H1 (cell line): ENCODE measurements at regions not wholly inside any gene's neighbourhood (a gene's known extent, or its start where the extent isn't known, plus 50 kb on each side); places are given as distances from the start of the nearest gene placed in this dataset.

Experiments used
- CTCF ChIP-seq, 3 experiments: IDR thresholded peaks; 1 replicate in 2 of 3; 2 replicates in 1 of 3; pipeline versions ENCODE4 v1.5.1 to v1.6.1; 2011; ENCODE audit warnings: low read length in 3 of 3, mild to moderate bottlenecking in 3 of 3, inconsistent platforms in 2 of 3, low read depth in 1 of 3, moderate library complexity in 1 of 3; ENCODE audit not compliant: insufficient read depth in 1 of 3; ENCODE audit errors: control extremely low read depth in 1 of 3
- EP300 ChIP-seq, 2 experiments: IDR thresholded peaks; 1 replicate in 1 of 2; 2 replicates in 1 of 2; pipeline ENCODE4 v1.6.1; 2011 to 2012; ENCODE audit warnings: low read depth in 2 of 2, low read length in 2 of 2, mild to moderate bottlenecking in 2 of 2, borderline replicate concordance in 1 of 2, inconsistent platforms in 1 of 2, moderate library complexity in 1 of 2
- EZH2 ChIP-seq: fragments of 200-600 bp; sonication (generic); IDR thresholded peaks from 2 replicates; pipeline ENCODE4 v1.7.1; 2012; ENCODE audit warnings: low read depth, mild to moderate bottlenecking, moderate library complexity, low read length, inconsistent platforms; ENCODE audit not compliant: severe bottlenecking
- POLR2A ChIP-seq, 2 experiments: IDR thresholded peaks; 1 replicate in 1 of 2; 2 replicates in 1 of 2; pipeline ENCODE4 v1.6.1; 2011; ENCODE audit warnings: low read depth in 2 of 2, low read length in 2 of 2, mild to moderate bottlenecking in 2 of 2; ENCODE audit errors: control extremely low read depth in 1 of 2
- RAD21 ChIP-seq, 2 experiments: IDR thresholded peaks in 1 of 2; conservative IDR thresholded peaks in 1 of 2; 2 replicates each; pipeline ENCODE4 v1.6.1; 2011; ENCODE audit warnings: low read depth in 2 of 2, low read length in 2 of 2, improper control_type of control experiment in 1 of 2, inconsistent platforms in 1 of 2, mild to moderate bottlenecking in 1 of 2, moderate library complexity in 1 of 2
- YY1 ChIP-seq: IDR thresholded peaks from 2 replicates; pipeline ENCODE4 v1.6.1; 2011; ENCODE audit warnings: low read depth, mild to moderate bottlenecking, low read length

- TF ChIP-seq EP300 (IDR thresholded peaks at IDR 0.05; ENCODE audit: borderline replicate concordance in 1 of 2, low read depth in 2 of 2, low read length in 2 of 2) (no peak), CTCF (IDR thresholded peaks at IDR 0.05; ENCODE audit: control extremely low read depth in 1 of 3, insufficient read depth in 1 of 3, low read depth in 1 of 3, low read length in 3 of 3) (peak; percentile 9 to 55 (median 52)), YY1 (no peak), POLR2A (IDR thresholded peaks at IDR 0.05; ENCODE audit: control extremely low read depth in 1 of 2, low read depth in 2 of 2, low read length in 2 of 2) (no peak), EZH2 (no peak), RAD21 (IDR thresholded peaks at IDR 0.05 in 1 of 2, conservative IDR thresholded peaks at IDR 0.05 in 1 of 2; ENCODE audit: low read depth in 2 of 2, low read length in 2 of 2) (peak; percentile 74 to 78)
These were observed 497.6 kb downstream of the RMST start for GRCh38 chr12:97960225-97960624.
